ENCODE measurements at regions not wholly inside any gene's neighbourhood (a gene's known extent, or its start where the extent isn't known, plus 50 kb on each side); places are given as distances from the start of the nearest gene placed in this dataset.

DNA sequence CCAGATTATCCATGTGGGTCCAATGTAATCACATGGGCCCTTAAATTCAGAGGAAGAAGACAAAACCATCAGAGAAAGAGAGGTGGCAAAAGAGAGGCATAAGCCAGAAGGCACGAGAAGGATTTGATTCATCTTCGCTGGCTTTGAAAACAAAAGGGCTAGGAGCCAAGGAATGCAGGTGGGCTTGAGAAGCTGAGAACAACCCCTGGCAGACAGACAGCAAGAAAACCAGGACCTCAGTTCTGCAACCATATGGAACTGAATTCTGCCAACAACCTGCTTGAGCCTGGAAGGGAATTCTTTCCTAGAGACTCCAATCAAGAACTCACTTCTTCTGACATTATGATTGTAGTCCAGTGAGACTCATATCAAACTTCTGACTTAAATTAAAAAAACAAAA lies 1531.8 kb downstream of the PCDH7 start:
- DNase-seq = no peak
- CTCF ChIA-PET = no interaction called here
- H3K27ac Mint-ChIP-seq (ENCODE audit: unreplicated experiment) = no peak overlapping the region
- H3K9me3 Mint-ChIP-seq (ENCODE audit: unreplicated experiment) = no peaks in the 10 kb centered on the region
- Histone ChIP-seq H3K36me3 (ENCODE audit: control insufficient read depth, insufficient read depth, low read length) (no peaks in the 10 kb centered on the region), H3K9me3 (no peaks in the 10 kb centered on the region), H3K4me1 (no peaks in the 10 kb centered on the region), H3K27me3 (replicated peaks; ENCODE audit: control insufficient read depth, insufficient read depth, low read length) (no peaks in the 10 kb centered on the region), H3K4me3 (ENCODE audit: low read depth, low read length) (no peak overlapping the region)
- BruUV-seq (replicated peaks) = no TSS peak
- TF ChIP-seq, protein P1, sequence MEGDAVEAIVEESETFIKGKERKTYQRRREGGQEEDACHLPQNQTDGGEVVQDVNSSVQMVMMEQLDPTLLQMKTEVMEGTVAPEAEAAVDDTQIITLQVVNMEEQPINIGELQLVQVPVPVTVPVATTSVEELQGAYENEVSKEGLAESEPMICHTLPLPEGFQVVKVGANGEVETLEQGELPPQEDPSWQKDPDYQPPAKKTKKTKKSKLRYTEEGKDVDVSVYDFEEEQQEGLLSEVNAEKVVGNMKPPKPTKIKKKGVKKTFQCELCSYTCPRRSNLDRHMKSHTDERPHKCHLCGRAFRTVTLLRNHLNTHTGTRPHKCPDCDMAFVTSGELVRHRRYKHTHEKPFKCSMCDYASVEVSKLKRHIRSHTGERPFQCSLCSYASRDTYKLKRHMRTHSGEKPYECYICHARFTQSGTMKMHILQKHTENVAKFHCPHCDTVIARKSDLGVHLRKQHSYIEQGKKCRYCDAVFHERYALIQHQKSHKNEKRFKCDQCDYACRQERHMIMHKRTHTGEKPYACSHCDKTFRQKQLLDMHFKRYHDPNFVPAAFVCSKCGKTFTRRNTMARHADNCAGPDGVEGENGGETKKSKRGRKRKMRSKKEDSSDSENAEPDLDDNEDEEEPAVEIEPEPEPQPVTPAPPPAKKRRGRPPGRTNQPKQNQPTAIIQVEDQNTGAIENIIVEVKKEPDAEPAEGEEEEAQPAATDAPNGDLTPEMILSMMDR (IDR thresholded peaks at IDR 0.05; ENCODE audit: insufficient read depth in 1 of 2, low read depth in 1 of 2, low read length in 1 of 2, severe bottlenecking in 1 of 2, unreplicated experiment in 1 of 2) = no peak
- no peaks in the 10 kb centered on the region for H3K4me1 Mint-ChIP-seq (ENCODE audit: low read depth, unreplicated experiment)
- no peaks in the 10 kb centered on the region for H3K36me3 Mint-ChIP-seq (ENCODE audit: insufficient read depth, unreplicated experiment)
- intact Hi-C loops (cut with micrococcal nuclease; ENCODE audit: unreplicated experiment) = no loop called here
- POLR2A ChIA-PET = no interaction called here
- H3K4me3 Mint-ChIP-seq (ENCODE audit: unreplicated experiment) = no peak overlapping the region
- no peaks in the 10 kb centered on the region for H3K27me3 Mint-ChIP-seq (ENCODE audit: insufficient read depth, unreplicated experiment)

DNA sequence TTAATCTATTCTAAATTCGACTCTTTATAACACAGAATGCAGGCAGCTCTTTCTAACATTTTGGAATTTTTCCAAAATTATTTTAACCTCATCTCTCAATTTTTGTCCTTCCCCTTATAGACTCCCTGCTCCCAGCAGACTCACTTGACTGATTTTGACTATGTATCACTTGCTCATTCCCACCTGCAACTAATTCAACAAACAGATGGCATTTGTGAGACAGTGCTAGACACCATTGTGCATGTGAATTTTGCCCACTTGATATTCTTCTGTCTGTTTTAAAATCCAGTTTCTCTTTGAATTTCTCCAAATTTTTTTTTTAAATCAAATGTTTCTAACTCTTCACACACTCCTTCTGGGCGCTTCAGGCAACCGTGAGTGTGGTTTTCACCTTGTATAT lies 1534.0 kb downstream of the PCDH7 start:
- intact Hi-C loops (cut with micrococcal nuclease; ENCODE audit: unreplicated experiment) = no loop called here

DNA sequence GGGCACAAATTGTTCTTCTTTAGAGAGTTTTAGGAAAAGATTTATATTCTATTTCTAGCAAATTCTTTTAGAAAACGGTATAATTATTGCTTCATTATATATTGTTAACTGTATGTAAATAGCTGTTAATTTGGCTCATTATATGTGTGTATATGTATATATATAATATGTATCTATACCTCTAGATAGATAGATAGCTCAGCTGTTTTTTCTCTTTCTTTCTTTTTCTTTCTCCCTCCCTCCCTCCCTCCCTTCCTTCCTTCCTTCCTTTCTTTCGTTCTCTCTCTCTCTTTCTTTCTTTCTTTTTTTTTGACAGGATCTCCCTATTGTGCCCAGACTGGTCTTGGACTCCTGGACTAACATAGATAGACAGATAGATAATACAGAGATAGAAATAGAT lies 1538.8 kb downstream of the PCDH7 start:
- ChIA-PET POLR2A (no interaction called here), CTCF (no interaction called here)
- no peaks in the 10 kb centered on the region for H3K4me1 Mint-ChIP-seq (ENCODE audit: low read depth, unreplicated experiment)
- H3K27ac Mint-ChIP-seq (ENCODE audit: unreplicated experiment) = no peak overlapping the region
- TF ChIP-seq, protein P1 (IDR thresholded peaks at IDR 0.05; ENCODE audit: insufficient read depth in 1 of 2, low read depth in 1 of 2, low read length in 1 of 2, severe bottlenecking in 1 of 2, unreplicated experiment in 1 of 2) = no peak
- no peak for DNase-seq
- no peaks in the 10 kb centered on the region for H3K27me3 Mint-ChIP-seq (ENCODE audit: insufficient read depth, unreplicated experiment)
- H3K36me3 Mint-ChIP-seq (ENCODE audit: insufficient read depth, unreplicated experiment) = no peaks in the 10 kb centered on the region
- no peak overlapping the region for H3K4me3 ChIP-seq (ENCODE audit: low read depth, low read length)
- H3K4me1 ChIP-seq = no peaks in the 10 kb centered on the region
- no peak overlapping the region for H3K4me3 Mint-ChIP-seq (ENCODE audit: unreplicated experiment)
- intact Hi-C loops (cut with micrococcal nuclease; ENCODE audit: unreplicated experiment) = no loop called here
- H3K27me3 ChIP-seq (replicated peaks; ENCODE audit: control insufficient read depth, insufficient read depth, low read length) = no peaks in the 10 kb centered on the region
- no TSS peak for BruUV-seq (replicated peaks)
- no peaks in the 10 kb centered on the region for H3K36me3 ChIP-seq (ENCODE audit: control insufficient read depth, insufficient read depth, low read length)
- H3K9me3 ChIP-seq = no peaks in the 10 kb centered on the region
- H3K9me3 Mint-ChIP-seq (ENCODE audit: unreplicated experiment) = no peaks in the 10 kb centered on the region

More for the DNA sequence above, 1534.0 kb downstream of the PCDH7 start:
- TF ChIP-seq, protein P1 (IDR thresholded peaks at IDR 0.05; ENCODE audit: insufficient read depth in 1 of 2, low read depth in 1 of 2, low read length in 1 of 2, severe bottlenecking in 1 of 2, unreplicated experiment in 1 of 2) = no peak
- no peak for DNase-seq
- no peaks in the 10 kb centered on the region for H3K36me3 Mint-ChIP-seq (ENCODE audit: insufficient read depth, unreplicated experiment)
- H3K9me3 Mint-ChIP-seq (ENCODE audit: unreplicated experiment) = no peaks in the 10 kb centered on the region
- H3K4me3 ChIP-seq (ENCODE audit: low read depth, low read length) = no peak overlapping the region
- no peaks in the 10 kb centered on the region for H3K4me1 Mint-ChIP-seq (ENCODE audit: low read depth, unreplicated experiment)
- no peaks in the 10 kb centered on the region for H3K27me3 ChIP-seq (replicated peaks; ENCODE audit: control insufficient read depth, insufficient read depth, low read length)
- H3K4me3 Mint-ChIP-seq (ENCODE audit: unreplicated experiment) = no peak overlapping the region
- no TSS peak for BruUV-seq (replicated peaks)
- ChIA-PET CTCF (no interaction called here), POLR2A (no interaction called here)
- no peaks in the 10 kb centered on the region for H3K9me3 ChIP-seq
- H3K4me1 ChIP-seq = no peaks in the 10 kb centered on the region
- no peak overlapping the region for H3K27ac Mint-ChIP-seq (ENCODE audit: unreplicated experiment)
- no peaks in the 10 kb centered on the region for H3K36me3 ChIP-seq (ENCODE audit: control insufficient read depth, insufficient read depth, low read length)
- H3K27me3 Mint-ChIP-seq (ENCODE audit: insufficient read depth, unreplicated experiment) = no peaks in the 10 kb centered on the region

Measured in Caco-2 (cell line).